NCI-H510A treated with DMSO at 0.1 percent for 48 hours (cell line): ENCODE measurements at regions not wholly inside any gene's neighbourhood (a gene's known extent, or its start where the extent isn't known, plus 50 kb on each side); places are given as distances from the start of the nearest gene placed in this dataset.
"Not testable (repeated sequence)": the region's sequence is repeated elsewhere in the genome, so short reads cannot be mapped to it uniquely, and the experiment has no call there.

Experiments
- DNase-seq: peaks from one replicate; lab custom pipeline; 2025; lab: John Stamatoyannopoulos, UW

GRCh38 chr6:4459032-4459431, 317.2 kb upstream of the CDYL start:
- no peak for DNase-seq

GRCh38 chr6:4451718-4452117, 316.3 kb upstream of the ECI2 start:
- no peak for DNase-seq

- no peak for DNase-seq
These were observed 315.7 kb upstream of the ECI2 start for GRCh38 chr6:4451081-4451480.

GRCh38 chr6:4450237-4450636, 314.9 kb upstream of the ECI2 start:
- DNase-seq, result no peak

- no peak for DNase-seq
These were observed 314.0 kb upstream of the ECI2 start for GRCh38 chr6:4449409-4449808.

- no peak for DNase-seq
These were observed 313.5 kb upstream of the ECI2 start for GRCh38 chr6:4448841-4449240.

GRCh38 chr6:4447639-4448330, 312.4 kb upstream of the ECI2 start:
- no peak for DNase-seq

- DNase-seq, result no peak
These were observed 311.6 kb upstream of the ECI2 start for GRCh38 chr6:4446982-4447381.

- DNase-seq, result no peak
These were observed 306.6 kb upstream of the ECI2 start for GRCh38 chr6:4441981-4442434.

- no peak for DNase-seq
These were observed 303.8 kb upstream of the ECI2 start for GRCh38 chr6:4439159-4439558.

- no peak for DNase-seq
These were observed 302.0 kb upstream of the ECI2 start for GRCh38 chr6:4437342-4437741.

GRCh38 chr6:4435981-4436445, 300.6 kb upstream of the ECI2 start:
- no peak for DNase-seq

- no peak for DNase-seq
These were observed 299.3 kb upstream of the ECI2 start for GRCh38 chr6:4434655-4435054.

GRCh38 chr6:4433199-4433598, 297.8 kb upstream of the ECI2 start:
- DNase-seq, result no peak

- DNase-seq, result no peak
These were observed 291.6 kb upstream of the ECI2 start for GRCh38 chr6:4426968-4427367.

GRCh38 chr6:4421837-4422236, 286.5 kb upstream of the ECI2 start:
- DNase-seq, result no peak

GRCh38 chr6:4420160-4420865, 284.9 kb upstream of the ECI2 start:
- DNase-seq, result no peak

GRCh38 chr6:4415549-4415948, 280.2 kb upstream of the ECI2 start:
- no peak for DNase-seq

GRCh38 chr6:4414078-4414477, 278.7 kb upstream of the ECI2 start:
- not testable (repeated sequence) for DNase-seq

GRCh38 chr6:4413073-4413472, 277.7 kb upstream of the ECI2 start:
- DNase-seq, result no peak

- DNase-seq, result no peak
These were observed 277.1 kb upstream of the ECI2 start for GRCh38 chr6:4412488-4412887.

GRCh38 chr6:4412077-4412476, 276.7 kb upstream of the ECI2 start:
- DNase-seq, result no peak

GRCh38 chr6:4407710-4408109, 272.3 kb upstream of the ECI2 start:
- DNase-seq, result not testable (repeated sequence)
